Mammary epithelial cell (primary cell): ENCODE measurements at regions not wholly inside any gene's neighbourhood (a gene's known extent, or its start where the extent isn't known, plus 50 kb on each side); places are given as distances from the start of the nearest gene placed in this dataset.

Experiments used
- CTCF ChIP-seq, 2 donors: IDR thresholded peaks in 1 of 2; conservative IDR thresholded peaks in 1 of 2; 2 replicates each; pipeline ENCODE4 v1.5.1; 2011 to 2012; ENCODE audit warnings: inconsistent platforms in 2 of 2, low read length in 2 of 2, mild to moderate bottlenecking in 2 of 2, control low read depth in 1 of 2, low read depth in 1 of 2; ENCODE audit not compliant: insufficient read depth in 1 of 2; ENCODE audit errors: extremely low read depth in 1 of 2
- EZH2 ChIP-seq: IDR thresholded peaks from 2 replicates; pipeline ENCODE4 v1.6.1; 2012; ENCODE audit warnings: low read length, inconsistent platforms, borderline replicate concordance

DNA sequence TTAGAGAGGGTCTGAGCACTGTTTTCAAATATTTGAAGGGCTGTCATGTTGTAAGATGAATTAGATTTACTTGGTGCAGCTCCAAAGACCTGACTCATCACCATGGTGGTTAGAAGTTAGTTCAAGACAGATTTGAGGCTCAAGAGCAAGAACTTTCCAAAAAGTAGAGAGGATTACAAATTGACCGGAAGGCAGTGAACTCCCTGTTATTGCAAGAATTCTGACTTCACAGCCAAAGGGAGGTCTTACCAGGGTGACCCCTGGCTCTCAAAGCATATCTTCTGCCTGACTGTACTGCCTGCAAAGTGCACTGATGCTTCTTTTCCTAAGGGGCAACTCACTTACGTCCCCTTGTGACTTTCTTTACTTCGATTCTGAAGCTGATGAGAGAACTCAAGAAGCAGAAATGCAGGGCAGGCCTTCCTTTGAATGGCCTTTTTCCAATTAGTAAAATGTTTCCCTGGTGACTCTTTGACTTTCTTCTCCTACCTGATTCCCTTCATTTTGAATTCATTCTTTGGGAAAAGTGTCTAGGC, 86.4 kb downstream of the NAV1 start:
- no peak for TF ChIP-seq CTCF (conservative IDR thresholded peaks at IDR 0.05 in 1 of 2, IDR thresholded peaks at IDR 0.05 in 1 of 2; ENCODE audit: extremely low read depth in 1 of 2, insufficient read depth in 1 of 2, low read depth in 1 of 2, low read length in 2 of 2)
- no peak for TF ChIP-seq EZH2
